IMR-90 (cell line): ENCODE measurements at regions not wholly inside any gene's neighbourhood (a gene's known extent, or its start where the extent isn't known, plus 50 kb on each side); places are given as distances from the start of the nearest gene placed in this dataset.

Experiments
- ATAC-seq: fragments of 200-7000 bp; cut with Tn5 transposase; 2 replicates; pipeline ENCODE4 v1.9.1; 2020; ENCODE audit warnings: low read depth, mild to moderate bottlenecking, moderate library complexity
- BruUV-seq: library from RNA; stranded (reverse); fragments of 400-500 nt; replicated peaks from 2 replicates; lab custom pipeline; 2021; lab: Mats Ljungman, UMichigan
- CTCF ChIA-PET: fragments of 300-600 bp; formaldehyde crosslinking; extraction: SDS; loops from one replicate; lab custom pipeline; 2021; ENCODE audit warnings: antibody characterized with exemption; lab: Yijun Ruan, JAX
- POLR2A ChIA-PET: fragments of 300-600 bp; sonication (Branson Sonifier 250); formaldehyde crosslinking; loops from one replicate; lab custom pipeline; 2022; ENCODE audit warnings: antibody characterized with exemption; ENCODE audit not compliant: unreplicated experiment; lab: Charles Lee
- DNase-seq: peaks from one replicate; pipeline ENCODE4 v3.0.0; 2013
- H2AFZ ChIP-seq: replicated peaks from 2 replicates; pipeline ENCODE3; 2013; ENCODE audit warnings: low read length, mild to moderate bottlenecking; ENCODE audit not compliant: poor library complexity
- H2AK5ac ChIP-seq: 2 replicates; pipeline ENCODE4 v1.6.1; 2013; ENCODE audit warnings: low read depth, low read length, inconsistent platforms
- H2AK9ac ChIP-seq: replicated peaks from 2 replicates; pipeline ENCODE3; 2013; ENCODE audit warnings: mild to moderate bottlenecking, low read depth, low read length, moderate library complexity; ENCODE audit not compliant: poor library complexity
- H2BK120ac ChIP-seq: 2 replicates; pipeline ENCODE4 v1.6.1; 2013; ENCODE audit warnings: low read depth, low read length, inconsistent platforms
- H2BK15ac ChIP-seq: 3 replicates; pipeline ENCODE4 v1.6.1; 2013; ENCODE audit warnings: low read depth, low read length, inconsistent platforms
- H2BK20ac ChIP-seq: 2 replicates; pipeline ENCODE4 v1.6.1; 2013; ENCODE audit warnings: low read depth, mild to moderate bottlenecking, inconsistent platforms, low read length, moderate library complexity
- H2BK5ac ChIP-seq: 2 replicates; pipeline ENCODE4 v1.6.1; 2013; ENCODE audit warnings: mild to moderate bottlenecking, low read depth, low read length, inconsistent platforms; ENCODE audit not compliant: poor library complexity, severe bottlenecking
- H3K14ac ChIP-seq: replicated peaks from 2 replicates; pipeline ENCODE4 v1.6.1; 2013; ENCODE audit warnings: low read depth, low read length, inconsistent platforms
- H3K18ac ChIP-seq: 2 replicates; pipeline ENCODE4 v1.6.1; 2013; ENCODE audit warnings: low read depth, low read length, control low read depth
- H3K23ac ChIP-seq: 2 replicates; pipeline ENCODE4 v1.6.1; 2013; ENCODE audit warnings: low read depth, low read length, inconsistent platforms
- H3K27ac ChIP-seq: 2 replicates; pipeline ENCODE4 v1.5.1; 2013; ENCODE audit warnings: mild to moderate bottlenecking, control low read depth, low read length; ENCODE audit not compliant: insufficient read depth
- H3K27me3 ChIP-seq: 2 replicates; pipeline ENCODE4 v1.6.1; 2013; ENCODE audit warnings: low read length; ENCODE audit not compliant: control insufficient read depth, insufficient read depth
- H3K36me3 ChIP-seq: 2 replicates; pipeline ENCODE4 v1.6.1; 2013; ENCODE audit warnings: low read length, mixed read lengths; ENCODE audit not compliant: control insufficient read depth, insufficient read depth
- H3K4ac ChIP-seq: 2 replicates; pipeline ENCODE4 v1.6.1; 2013; ENCODE audit warnings: low read depth, low read length, inconsistent platforms
- H3K4me1 ChIP-seq: 2 replicates; pipeline ENCODE4 v1.6.1; 2013; ENCODE audit warnings: low read length, mixed read lengths; ENCODE audit not compliant: control insufficient read depth, insufficient read depth
- H3K4me2 ChIP-seq: 2 replicates; pipeline ENCODE4 v1.6.1; 2013; ENCODE audit warnings: low read depth, mild to moderate bottlenecking, control low read depth, low read length, moderate library complexity
- H3K4me3 ChIP-seq: 2 replicates; pipeline ENCODE4 v1.5.1; 2013; ENCODE audit warnings: low read depth, mild to moderate bottlenecking, control low read depth, low read length, moderate library complexity; ENCODE audit not compliant: insufficient read depth
- H3K56ac ChIP-seq: 2 replicates; pipeline ENCODE4 v1.6.1; 2013; ENCODE audit warnings: low read length, inconsistent platforms; ENCODE audit not compliant: insufficient read depth; ENCODE audit errors: extremely low read depth
- H3K79me1 ChIP-seq, 2 experiments: 2 replicates each; pipeline ENCODE4 v1.6.1; 2013; ENCODE audit warnings: low read length in 2 of 2, inconsistent platforms in 1 of 2, low read depth in 1 of 2
- H3K9ac ChIP-seq: 2 replicates; pipeline ENCODE4 v1.6.1; 2013; ENCODE audit warnings: low read depth, low read length, control low read depth
- H3K9me1 ChIP-seq: 2 replicates; pipeline ENCODE4 v1.6.1; 2013; ENCODE audit warnings: low read length, inconsistent platforms; ENCODE audit not compliant: insufficient read depth
- H3K9me3 ChIP-seq: 2 replicates; pipeline ENCODE4 v1.6.1; 2013; ENCODE audit warnings: low read length; ENCODE audit not compliant: control insufficient read depth, insufficient read depth
- H4K20me1 ChIP-seq: 2 replicates; pipeline ENCODE4 v1.6.1; 2013; ENCODE audit warnings: low read length, inconsistent platforms; ENCODE audit not compliant: insufficient read depth
- H4K5ac ChIP-seq: 2 replicates; pipeline ENCODE4 v1.6.1; 2013; ENCODE audit warnings: mild to moderate bottlenecking, low read depth, low read length, control low read depth
- H4K8ac ChIP-seq, 2 experiments: 2 replicates each; pipeline ENCODE4 v1.6.1; 2013; ENCODE audit warnings: low read depth in 2 of 2, low read length in 2 of 2, control low read depth in 1 of 2, inconsistent platforms in 1 of 2
- H4K91ac ChIP-seq: 2 replicates; pipeline ENCODE4 v1.6.1; 2013; ENCODE audit warnings: low read depth, low read length, inconsistent platforms; ENCODE audit not compliant: insufficient read depth
- CHD1 ChIP-seq: IDR thresholded peaks from 2 replicates; pipeline ENCODE4 v1.6.1; 2012; ENCODE audit warnings: low read depth, low read length, improper control_type of control experiment
- RFX5 ChIP-seq: IDR thresholded peaks from 2 replicates; pipeline ENCODE4 v1.8.0; 2012; ENCODE audit warnings: low read depth, mild to moderate bottlenecking, low read length, moderate library complexity
- SMC3 ChIP-seq: fragments of 150-350 bp; IDR thresholded peaks from 2 replicates; pipeline ENCODE4 v1.6.1; 2016; ENCODE audit warnings: low read depth, mild to moderate bottlenecking, antibody characterized with exemption, low read length, moderate library complexity
- WGBS, 2 experiments: methylation state at CpG; one replicate each; pipeline versions ENCODE4 v1.1.5 to v1.1.7; 2013; ENCODE audit warnings: missing lambda C conversion rate in 2 of 2; ENCODE audit not compliant: insufficient read length in 1 of 2; ENCODE audit errors: extremely low coverage in 2 of 2; 5-methylcytosine and 5-hydroxymethylcytosine counted together
- dilution Hi-C: fragments of 300-500 bp; cut with HindIII; formaldehyde crosslinking; loops from one replicate; pipeline ENCODE4 v1.14.3; 2018; ENCODE audit warnings: low sequenced_read_pairs; ENCODE audit not compliant: unreplicated experiment
- in situ Hi-C: fragments of 300-500 bp; cut with MboI; formaldehyde crosslinking; loops from 3 replicates; pipeline ENCODE4 v1.14.3; 2019; ENCODE audit warnings: low sequenced_read_pairs, inconsistent platforms, mixed read lengths
- intact Hi-C: fragments of 100-400 bp; cut with micrococcal nuclease; formaldehyde crosslinking; loops from 2 replicates; pipeline ENCODE4 v1.10.0; 2022
- TF ChIP-seq, protein P1 (sequence below): fragments of 150-350 bp; IDR thresholded peaks from 2 replicates; pipeline ENCODE4 v1.6.1; 2017; ENCODE audit warnings: mild to moderate bottlenecking, antibody characterized with exemption, low read length, low read depth
- TF ChIP-seq, protein P2 (sequence below): fragments of 150-350 bp; IDR thresholded peaks from 2 replicates; pipeline ENCODE4 v1.6.1; 2016; ENCODE audit warnings: low read depth, mild to moderate bottlenecking, low read length, moderate library complexity, borderline replicate concordance

- ATAC-seq: no peak
- dilution Hi-C loops: no loop called here
Observed at GRCh38 chr17:77854759-77855745, 103.5 kb upstream of the TNRC6C start.

More at GRCh38 chr17:77854759-77855745, 103.5 kb upstream of the TNRC6C start:
- Histone ChIP-seq H4K8ac (no peak overlapping the region), H2BK20ac (no peak overlapping the region), H3K79me1 (no peaks in the 10 kb centered on the region), H3K14ac (no peak overlapping the region), H3K9me3 (no peaks in the 10 kb centered on the region), H3K27ac (no peak overlapping the region), H3K36me3 (no peaks in the 10 kb centered on the region), H3K4me3 (no peak overlapping the region), H3K23ac (no peak overlapping the region), H3K4me1 (no peaks in the 10 kb centered on the region), H2AK5ac (no peak overlapping the region), H2BK5ac (no peak overlapping the region), H3K27me3 (peaks cover 11% of the 10 kb centered on the region), H3K9ac (no peak overlapping the region), H4K5ac (no peak overlapping the region), H3K56ac (no peak overlapping the region), H2AK9ac (no peak overlapping the region), H4K20me1 (no peaks in the 10 kb centered on the region), H3K18ac (no peak overlapping the region), H3K9me1 (no peaks in the 10 kb centered on the region), H2BK15ac (no peak overlapping the region), H3K4me2 (no peak overlapping the region), H3K4ac (no peak overlapping the region), H2BK120ac (no peak overlapping the region), H2AFZ (no peak overlapping the region), H4K91ac (no peak overlapping the region)
- intact Hi-C loops (no loop called here), in situ Hi-C loops (no loop called here)
- no peak for DNase-seq
- ChIA-PET CTCF (no interaction called here), POLR2A (no interaction called here)
- TF ChIP-seq, protein P1, sequence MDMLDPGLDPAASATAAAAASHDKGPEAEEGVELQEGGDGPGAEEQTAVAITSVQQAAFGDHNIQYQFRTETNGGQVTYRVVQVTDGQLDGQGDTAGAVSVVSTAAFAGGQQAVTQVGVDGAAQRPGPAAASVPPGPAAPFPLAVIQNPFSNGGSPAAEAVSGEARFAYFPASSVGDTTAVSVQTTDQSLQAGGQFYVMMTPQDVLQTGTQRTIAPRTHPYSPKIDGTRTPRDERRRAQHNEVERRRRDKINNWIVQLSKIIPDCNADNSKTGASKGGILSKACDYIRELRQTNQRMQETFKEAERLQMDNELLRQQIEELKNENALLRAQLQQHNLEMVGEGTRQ: no peak
- no peak for TF ChIP-seq RFX5
- TF ChIP-seq CHD1: no peak
- no peak for TF ChIP-seq SMC3
- TF ChIP-seq, protein P2, sequence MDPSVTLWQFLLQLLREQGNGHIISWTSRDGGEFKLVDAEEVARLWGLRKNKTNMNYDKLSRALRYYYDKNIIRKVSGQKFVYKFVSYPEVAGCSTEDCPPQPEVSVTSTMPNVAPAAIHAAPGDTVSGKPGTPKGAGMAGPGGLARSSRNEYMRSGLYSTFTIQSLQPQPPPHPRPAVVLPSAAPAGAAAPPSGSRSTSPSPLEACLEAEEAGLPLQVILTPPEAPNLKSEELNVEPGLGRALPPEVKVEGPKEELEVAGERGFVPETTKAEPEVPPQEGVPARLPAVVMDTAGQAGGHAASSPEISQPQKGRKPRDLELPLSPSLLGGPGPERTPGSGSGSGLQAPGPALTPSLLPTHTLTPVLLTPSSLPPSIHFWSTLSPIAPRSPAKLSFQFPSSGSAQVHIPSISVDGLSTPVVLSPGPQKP: no peak
- 72% methylated on average over 8 of the region's 20 CpGs; no CpG with 5 or more reads in 1 of the 2 experiments for WGBS, 2 experiments
- no TSS peak for BruUV-seq
